ENCODE measurements at regions not wholly inside any gene's neighbourhood (a gene's known extent, or its start where the extent isn't known, plus 50 kb on each side); places are given as distances from the start of the nearest gene placed in this dataset.

DNA sequence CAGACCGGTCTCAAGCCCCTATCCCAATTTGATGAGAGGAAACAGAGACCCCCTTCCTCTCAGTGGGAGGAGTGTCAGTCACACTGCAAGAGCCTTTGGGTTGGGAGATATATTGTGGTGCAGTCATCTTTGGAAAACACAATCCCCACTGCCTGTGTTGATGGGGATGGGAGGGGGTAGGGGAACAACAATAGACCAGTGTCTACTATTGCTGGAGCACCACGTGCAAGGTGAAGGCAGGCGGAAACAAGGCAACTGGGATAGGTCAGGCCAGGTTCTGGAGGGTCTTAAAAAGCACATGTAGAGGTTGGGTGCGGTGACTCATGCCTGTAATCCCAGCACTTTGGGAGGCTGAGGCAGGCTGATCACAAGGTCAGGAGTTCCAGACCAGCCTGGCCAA lies 127.9 kb downstream of the ZFP36L2 start:
- TF ChIP-seq TEAD4 (IDR thresholded peaks at IDR 0.05) (no peak), ZBTB7A (IDR thresholded peaks at IDR 0.05; ENCODE audit: low read depth) (no peak), CREB1 (IDR thresholded peaks at IDR 0.05; ENCODE audit: low read depth) (no peak)
- TF ChIP-seq, protein P1, sequence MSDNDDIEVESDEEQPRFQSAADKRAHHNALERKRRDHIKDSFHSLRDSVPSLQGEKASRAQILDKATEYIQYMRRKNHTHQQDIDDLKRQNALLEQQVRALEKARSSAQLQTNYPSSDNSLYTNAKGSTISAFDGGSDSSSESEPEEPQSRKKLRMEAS (IDR thresholded peaks at IDR 0.05): no peak

DNA sequence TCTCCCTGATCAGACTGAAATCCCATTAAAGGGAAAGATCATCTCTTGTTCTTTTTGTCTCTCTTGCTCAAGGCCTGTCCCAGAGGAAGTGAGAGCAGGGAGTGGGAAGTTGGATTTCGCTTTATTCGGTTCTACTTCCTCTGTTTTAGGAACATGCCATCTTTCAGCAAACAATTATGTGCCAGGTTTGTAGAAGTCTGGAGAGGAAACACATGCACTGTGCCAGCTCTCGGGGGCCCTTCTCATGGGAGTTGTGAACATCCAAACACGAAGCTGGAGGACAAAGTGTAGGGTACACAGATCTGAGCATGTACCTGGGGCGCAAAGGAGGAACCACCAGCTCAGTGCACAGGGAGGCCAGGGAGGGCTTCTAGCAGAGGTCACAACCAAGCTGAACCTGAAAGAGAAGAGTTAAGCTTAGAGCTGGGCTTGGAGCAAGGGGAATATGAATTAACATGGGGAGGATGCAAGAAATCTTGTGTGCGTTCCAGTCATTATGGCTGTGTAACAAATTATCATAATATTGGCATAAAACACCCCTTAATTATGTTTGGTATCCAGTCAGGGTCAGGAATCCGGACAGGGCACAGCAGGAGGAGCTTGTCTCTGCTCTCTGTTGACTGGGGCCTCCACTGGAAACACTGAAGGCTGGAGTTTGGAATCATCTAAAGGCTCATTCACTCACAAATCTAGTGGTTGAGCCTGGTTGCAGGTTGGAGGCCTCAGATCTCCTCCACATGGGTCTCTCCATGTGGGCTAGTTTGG lies 128.6 kb downstream of the ZFP36L2 start:
- no peak for TF ChIP-seq CREB1 (IDR thresholded peaks at IDR 0.05; ENCODE audit: low read depth)
- TF ChIP-seq TEAD4 (IDR thresholded peaks at IDR 0.05): no peak
- no peak for TF ChIP-seq TCF12 (IDR thresholded peaks at IDR 0.05; ENCODE audit: low read depth)
- TF ChIP-seq TAF1 (IDR thresholded peaks at IDR 0.05; ENCODE audit: low read depth): no peak
- TF ChIP-seq USF1 (IDR thresholded peaks at IDR 0.05): no peak
- TF ChIP-seq YY1 (IDR thresholded peaks at IDR 0.05; ENCODE audit: low read depth): no peak
- TF ChIP-seq NFIC (IDR thresholded peaks at IDR 0.05): no peak

- no peak for TF ChIP-seq YY1 (IDR thresholded peaks at IDR 0.05; ENCODE audit: low read depth)
- no peak for TF ChIP-seq CEBPB (IDR thresholded peaks at IDR 0.05)
- TF ChIP-seq, protein P1 (IDR thresholded peaks at IDR 0.05): no peak
Observed at GRCh38 chr2:43095533-43096295, 130.7 kb downstream of the ZFP36L2 start.

GRCh38 chr2:43092520-43093179 lies 133.8 kb downstream of the ZFP36L2 start:
- TF ChIP-seq EP300 (IDR thresholded peaks at IDR 0.05; ENCODE audit: borderline replicate concordance) (no peak), NFIC (IDR thresholded peaks at IDR 0.05) (no peak), USF1 (IDR thresholded peaks at IDR 0.05) (no peak), TEAD4 (IDR thresholded peaks at IDR 0.05) (no peak), CEBPB (IDR thresholded peaks at IDR 0.05) (no peak), YY1 (IDR thresholded peaks at IDR 0.05; ENCODE audit: low read depth) (no peak), FOXM1 (IDR thresholded peaks at IDR 0.05; ENCODE audit: borderline replicate concordance, low read depth) (no peak), EGR1 (IDR thresholded peaks at IDR 0.05) (no peak), RAD21 (IDR thresholded peaks at IDR 0.05; ENCODE audit: low read depth) (no peak), REST (IDR thresholded peaks at IDR 0.05; ENCODE audit: low read depth) (no peak), CREB1 (IDR thresholded peaks at IDR 0.05; ENCODE audit: low read depth) (no peak), TCF12 (IDR thresholded peaks at IDR 0.05; ENCODE audit: low read depth) (no peak), ZBTB7A (IDR thresholded peaks at IDR 0.05; ENCODE audit: low read depth) (no peak), TAF1 (IDR thresholded peaks at IDR 0.05; ENCODE audit: low read depth) (no peak)
- TF ChIP-seq, protein P1 (IDR thresholded peaks at IDR 0.05): no peak

- TF ChIP-seq EGR1 (IDR thresholded peaks at IDR 0.05) (no peak), ZBTB7A (IDR thresholded peaks at IDR 0.05; ENCODE audit: low read depth) (no peak)
Observed at GRCh38 chr2:43090317-43090716, 136.1 kb downstream of the ZFP36L2 start.

GRCh38 chr2:43088143-43089073 lies 138.0 kb downstream of the ZFP36L2 start:
- TF ChIP-seq FOXM1 (IDR thresholded peaks at IDR 0.05; ENCODE audit: borderline replicate concordance, low read depth) (no peak), EP300 (IDR thresholded peaks at IDR 0.05; ENCODE audit: borderline replicate concordance) (no peak), CREB1 (IDR thresholded peaks at IDR 0.05; ENCODE audit: low read depth) (no peak), TCF12 (IDR thresholded peaks at IDR 0.05; ENCODE audit: low read depth) (no peak), NFIC (IDR thresholded peaks at IDR 0.05) (no peak), REST (IDR thresholded peaks at IDR 0.05; ENCODE audit: low read depth) (no peak)

Measured in Ishikawa (cell line).